ENCODE measurements at regions not wholly inside any gene's neighbourhood (a gene's known extent, or its start where the extent isn't known, plus 50 kb on each side); places are given as distances from the start of the nearest gene placed in this dataset.
"Not testable (repeated sequence)": the region's sequence is repeated elsewhere in the genome, so short reads cannot be mapped to it uniquely, and the experiment has no call there.

DNA sequence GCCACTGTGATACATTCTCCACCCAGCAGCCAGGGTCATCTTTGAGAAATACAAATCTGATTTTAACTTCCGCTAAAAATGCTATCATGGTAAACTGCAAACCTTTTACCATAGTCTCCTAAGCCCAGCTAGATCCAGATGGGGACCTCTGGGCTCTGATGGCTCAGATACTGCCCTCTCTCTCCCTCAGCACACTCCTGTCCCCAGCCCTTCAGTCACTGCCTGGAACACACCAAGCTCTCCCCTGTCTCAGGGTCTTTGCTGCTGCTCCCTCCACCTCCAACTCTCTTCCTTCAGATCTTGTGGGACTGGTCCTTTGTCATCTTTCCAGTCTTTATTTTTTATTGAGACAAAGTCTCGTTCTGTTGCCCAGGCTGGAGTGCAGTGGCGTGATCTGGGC lies 65.1 kb downstream of the SPRY4 start:
- no peak for DNase-seq (ENCODE audit: low spot score)

DNA sequence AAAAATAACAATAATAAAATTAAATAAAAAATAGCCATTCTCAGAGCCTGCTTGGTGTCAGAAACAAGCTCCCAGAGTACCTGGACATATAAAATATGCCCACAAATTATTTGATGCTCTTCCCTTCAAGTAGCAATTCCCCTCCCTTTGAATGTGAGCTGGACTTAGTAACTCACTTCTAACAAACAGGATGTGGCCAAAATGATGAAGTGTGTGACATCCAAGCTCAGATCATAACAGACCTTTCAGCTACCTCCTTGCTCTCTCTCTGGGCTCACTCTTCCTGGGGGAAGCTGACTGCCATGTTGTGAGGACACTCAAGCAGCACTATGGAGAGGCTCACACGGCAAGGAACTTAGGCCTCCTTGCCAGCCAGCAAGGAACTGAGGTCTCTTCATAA lies 69.0 kb downstream of the SPRY4 start:
- DNase-seq (ENCODE audit: low spot score): no peak

DNA sequence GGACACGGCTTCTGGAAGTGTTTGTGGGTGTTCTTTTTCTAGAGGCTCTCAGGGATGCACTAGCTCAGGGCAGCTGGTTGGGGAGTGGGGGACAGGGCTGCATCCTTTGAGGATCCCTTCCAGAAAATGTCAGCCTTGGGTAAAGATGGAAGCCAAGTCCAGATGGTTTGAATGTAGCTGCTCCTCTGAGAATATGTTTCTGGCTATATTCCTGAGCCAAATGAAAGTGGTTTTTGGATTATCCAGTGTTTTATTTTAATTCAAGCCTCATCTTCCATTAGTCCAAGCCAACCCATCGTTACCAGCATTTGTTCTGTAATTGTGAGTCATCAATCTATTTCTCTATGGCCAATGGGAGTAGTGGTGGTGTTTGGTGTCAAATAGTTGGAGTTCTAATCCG lies 70.4 kb downstream of the SPRY4 start:
- DNase-seq (ENCODE audit: low spot score): no peak

DNA sequence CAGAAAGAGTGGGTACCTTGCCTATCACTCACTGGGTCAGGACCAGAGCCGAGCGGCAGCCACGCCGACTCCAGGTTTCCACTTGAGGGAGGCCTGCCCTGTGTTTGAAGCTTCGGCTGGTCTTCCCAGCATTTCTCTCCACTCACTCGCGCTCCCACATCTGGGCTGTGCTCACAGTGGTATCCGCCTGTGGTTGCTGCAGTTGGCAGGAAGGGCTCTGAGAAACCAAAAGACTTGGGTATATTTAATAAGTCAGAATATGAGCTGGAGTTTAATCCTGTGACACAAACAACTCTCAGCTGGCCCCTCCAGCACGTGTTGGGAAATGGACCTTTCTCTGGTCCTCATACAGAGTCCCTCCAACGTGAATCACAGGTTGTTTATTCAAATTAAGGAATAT lies 70.9 kb downstream of the SPRY4 start:
- DNase-seq (ENCODE audit: low spot score): no peak

DNA sequence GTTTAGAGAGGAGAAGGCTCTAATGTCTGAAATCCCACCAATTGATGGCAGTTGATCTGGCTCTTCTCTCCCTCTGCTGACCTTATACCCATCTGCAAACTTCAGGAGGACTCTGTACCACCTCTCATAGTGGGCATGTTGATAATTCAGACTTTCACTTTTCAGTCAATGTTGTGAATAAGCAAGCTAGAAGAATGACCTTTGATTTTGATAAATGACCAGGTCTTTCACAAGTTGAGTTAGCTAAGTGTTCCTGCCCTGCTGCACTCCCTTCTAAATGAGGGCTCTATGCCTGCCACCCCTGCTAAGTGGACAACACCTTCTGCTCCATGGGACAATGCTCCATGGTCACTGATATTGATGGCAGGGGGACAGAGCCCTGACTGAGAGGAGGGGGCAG lies 74.7 kb downstream of the SPRY4 start:
- no peak for DNase-seq (ENCODE audit: low spot score)

DNA sequence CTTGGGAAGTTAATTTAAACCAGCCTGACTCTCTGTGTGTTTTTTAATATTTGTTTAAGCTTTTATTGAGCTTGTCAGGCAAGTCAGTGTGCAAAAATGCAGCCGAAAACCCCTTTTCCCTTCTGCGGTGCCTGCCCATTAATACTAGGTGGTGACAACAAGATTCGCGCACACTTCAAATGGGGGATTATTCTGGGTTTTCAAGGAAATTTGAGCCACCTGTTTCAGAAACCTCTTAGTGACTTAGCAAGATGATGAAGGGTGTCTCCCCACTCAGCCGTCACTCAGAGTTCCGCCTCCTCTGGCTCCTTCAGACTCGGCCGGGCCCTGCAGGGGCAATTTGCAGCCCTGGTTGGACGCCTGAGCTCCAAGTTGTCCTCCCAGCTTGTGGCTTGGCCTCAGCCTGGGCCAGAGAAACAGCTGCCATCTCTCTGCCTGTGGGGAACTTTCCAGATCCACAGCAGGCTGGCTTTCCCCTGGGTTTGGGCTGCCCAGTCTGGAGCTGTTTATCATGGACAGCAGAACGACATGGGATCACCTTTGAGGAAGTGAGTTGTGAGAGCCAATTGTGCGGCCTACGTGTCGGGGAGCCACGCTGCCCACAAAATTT lies 75.9 kb downstream of the SPRY4 start:
- DNase-seq (ENCODE audit: low spot score): no peak

DNA sequence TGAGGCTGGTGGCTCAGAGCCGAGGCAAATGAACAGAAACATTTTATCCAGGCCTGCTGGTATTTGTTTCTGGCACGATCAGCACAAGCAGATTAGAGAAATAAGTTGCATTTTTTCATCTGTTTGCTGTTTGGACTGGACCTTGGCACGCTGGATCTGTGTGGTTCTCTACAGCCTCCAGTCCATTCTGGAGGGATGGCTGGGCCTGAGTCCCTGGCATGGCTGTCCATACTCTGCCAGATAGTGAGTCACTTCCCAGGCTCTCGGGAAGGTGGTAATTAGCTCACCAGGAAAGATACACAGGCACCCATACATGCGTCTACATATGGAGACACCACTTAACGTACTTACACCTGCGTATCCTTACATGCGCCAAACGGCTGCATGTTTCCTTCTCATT lies 78.6 kb downstream of the SPRY4 start:
- DNase-seq (ENCODE audit: low spot score): peak; percentile 81

GRCh38 chr5:142245786-142246185 lies 79.0 kb downstream of the SPRY4 start:
- DNase-seq (ENCODE audit: low spot score): no peak

DNA sequence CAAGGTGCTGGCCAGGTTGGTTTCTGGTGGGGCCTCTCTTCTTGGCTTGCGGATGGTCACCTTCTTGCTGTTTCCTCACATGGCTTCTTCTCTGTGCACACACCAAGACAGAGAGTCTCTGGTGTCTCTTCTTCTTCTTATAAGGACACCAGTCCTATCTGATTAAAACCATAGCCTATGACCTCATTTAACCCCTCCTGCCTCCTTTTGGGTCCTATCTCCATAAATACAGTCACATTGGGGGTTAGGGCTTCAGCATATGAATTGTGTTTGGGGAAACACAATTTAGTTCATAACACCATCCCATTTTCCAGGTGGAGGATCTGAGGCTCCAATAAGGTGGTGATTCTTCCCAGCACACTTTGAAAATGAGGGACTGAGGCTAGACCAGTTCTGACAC lies 80.4 kb downstream of the SPRY4 start:
- no peak for DNase-seq (ENCODE audit: low spot score)

- no peak for DNase-seq (ENCODE audit: low spot score)
Measured at GRCh38 chr5:142242272-142242671, 82.5 kb downstream of the SPRY4 start.

DNA sequence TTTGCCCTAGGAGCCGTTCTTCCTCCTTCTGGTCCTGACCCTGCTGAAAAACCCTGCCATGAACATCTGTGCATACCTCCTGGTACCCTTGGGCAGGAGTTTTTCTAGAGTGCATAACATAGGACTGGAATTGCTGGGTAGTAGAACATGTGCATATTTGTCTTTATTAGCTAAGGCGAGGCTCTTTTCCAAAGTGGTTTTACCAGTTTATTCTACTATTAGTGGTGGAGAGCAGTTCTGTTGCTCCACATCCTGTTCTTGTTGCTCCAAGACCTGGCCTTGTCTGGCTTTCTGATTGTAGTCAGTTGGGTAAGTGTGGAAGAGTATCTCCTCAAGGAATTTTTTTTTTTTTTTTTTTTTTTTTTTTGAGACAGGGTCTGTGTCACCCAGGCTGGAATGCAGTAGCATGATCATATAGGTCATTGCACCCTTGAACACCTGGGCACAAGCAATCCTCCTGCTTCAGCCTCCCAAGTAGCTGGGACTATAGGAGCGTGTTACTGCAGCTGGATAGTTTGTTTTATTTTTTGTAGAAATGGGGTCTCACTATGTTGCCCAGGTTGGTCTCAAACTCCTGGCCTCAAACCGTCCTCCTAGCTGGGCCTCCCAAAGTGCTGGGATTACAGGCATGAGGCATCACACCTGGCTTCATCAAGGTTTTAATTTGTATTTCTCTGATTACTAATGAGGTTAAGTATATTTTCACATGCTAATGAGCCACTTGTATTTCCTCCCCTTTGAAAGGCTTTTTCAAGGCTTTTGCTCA lies 85.2 kb downstream of the SPRY4 start:
- DNase-seq (ENCODE audit: low spot score): no peak

DNA sequence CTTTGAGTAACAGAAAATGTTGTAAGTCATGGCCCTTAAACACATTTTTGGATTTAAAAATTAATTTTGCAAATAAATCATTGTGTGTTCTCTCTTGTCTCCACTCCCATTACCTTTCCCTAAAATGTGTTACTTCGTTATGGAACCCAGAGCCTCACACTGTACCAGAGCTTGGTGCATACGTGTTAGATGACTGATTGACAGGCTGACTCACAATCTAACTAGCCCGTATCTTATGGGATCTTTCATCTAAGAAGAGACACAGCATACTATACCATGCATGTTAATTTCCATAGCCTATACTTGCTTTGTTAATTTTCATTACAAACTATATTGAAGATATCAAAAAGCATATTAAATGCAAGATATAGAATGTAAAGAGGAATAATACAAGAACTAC lies 87.1 kb downstream of the SPRY4 start:
- DNase-seq (ENCODE audit: low spot score): no peak

GRCh38 chr5:142236673-142237290 lies 88.0 kb downstream of the SPRY4 start:
- DNase-seq (ENCODE audit: low spot score): not testable (repeated sequence)

DNA sequence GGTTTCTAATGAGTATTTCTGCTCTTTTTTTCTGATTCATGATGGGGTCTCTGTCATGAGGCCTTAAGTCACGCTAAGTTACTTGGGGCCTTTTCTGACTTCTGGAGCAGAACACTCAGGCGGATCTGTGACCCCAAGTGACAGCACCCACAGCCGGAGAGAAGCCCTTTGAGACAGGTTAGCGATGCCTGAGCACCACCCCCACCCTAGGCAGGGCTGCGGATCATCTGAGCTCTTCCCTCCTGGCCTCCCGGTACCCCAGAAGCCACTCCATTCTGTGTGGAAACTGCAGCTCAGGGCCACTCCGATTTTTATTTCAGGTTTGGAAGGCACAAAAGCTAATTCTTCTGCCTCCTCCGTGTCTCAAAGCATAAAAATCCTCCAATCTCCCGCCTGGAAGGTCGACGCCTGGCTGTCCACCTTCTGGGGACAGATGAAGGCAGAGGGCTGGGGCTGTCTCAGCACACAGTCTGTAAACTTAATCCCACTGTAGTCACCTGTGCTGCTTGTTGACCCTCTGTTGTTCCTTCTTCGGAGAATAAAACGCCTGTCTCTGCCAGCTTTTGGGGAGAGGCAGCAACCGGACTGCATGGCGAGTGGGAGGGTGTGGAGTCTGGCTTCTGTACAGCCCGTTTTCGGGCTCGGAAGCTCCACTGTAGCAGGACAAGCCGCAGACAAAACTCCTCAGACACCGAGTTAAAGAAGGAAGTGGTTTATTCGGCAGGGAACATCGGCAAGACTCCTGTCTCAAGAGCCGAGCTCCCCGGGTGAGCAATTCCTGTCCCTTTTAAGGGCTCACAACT lies 88.8 kb downstream of the SPRY4 start:
- no peak for DNase-seq (ENCODE audit: low spot score)

DNA sequence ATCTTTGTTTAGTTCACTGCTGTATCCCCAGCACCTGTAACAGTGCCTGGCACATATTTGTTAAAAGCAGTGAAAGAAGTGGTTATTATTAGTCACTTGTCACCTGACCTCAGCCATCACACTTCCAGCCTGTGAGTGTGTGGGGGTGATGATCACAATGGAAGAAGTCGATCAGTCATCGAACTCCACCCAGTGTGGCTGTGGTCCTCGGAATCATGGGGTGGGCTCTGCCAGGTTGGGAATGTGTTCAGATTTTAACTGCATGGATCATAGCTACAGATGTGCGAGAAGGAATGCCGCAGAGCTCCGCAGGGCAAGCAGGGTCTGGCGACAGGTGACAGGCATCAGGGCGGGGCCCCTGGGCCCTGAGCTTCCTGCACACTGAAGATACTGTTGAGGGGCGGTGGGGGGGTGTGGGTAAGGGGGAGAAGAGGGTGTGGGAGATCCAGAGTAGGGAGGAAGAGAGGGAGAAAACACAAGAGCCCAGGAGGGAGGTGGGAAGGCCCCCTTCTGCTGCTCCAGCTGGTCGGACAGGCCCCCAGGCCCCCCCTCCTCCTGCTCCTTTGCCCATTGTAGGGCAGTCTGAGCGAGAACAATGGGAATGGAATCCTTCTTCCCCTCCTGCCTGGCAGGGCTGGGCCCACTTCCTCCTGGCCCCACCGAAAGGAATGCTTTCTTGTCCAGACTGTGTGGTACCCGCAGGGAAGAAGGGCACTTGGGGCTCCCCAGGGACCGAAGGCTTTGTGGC lies 89.6 kb downstream of the SPRY4 start:
- DNase-seq (ENCODE audit: low spot score): no peak

DNA sequence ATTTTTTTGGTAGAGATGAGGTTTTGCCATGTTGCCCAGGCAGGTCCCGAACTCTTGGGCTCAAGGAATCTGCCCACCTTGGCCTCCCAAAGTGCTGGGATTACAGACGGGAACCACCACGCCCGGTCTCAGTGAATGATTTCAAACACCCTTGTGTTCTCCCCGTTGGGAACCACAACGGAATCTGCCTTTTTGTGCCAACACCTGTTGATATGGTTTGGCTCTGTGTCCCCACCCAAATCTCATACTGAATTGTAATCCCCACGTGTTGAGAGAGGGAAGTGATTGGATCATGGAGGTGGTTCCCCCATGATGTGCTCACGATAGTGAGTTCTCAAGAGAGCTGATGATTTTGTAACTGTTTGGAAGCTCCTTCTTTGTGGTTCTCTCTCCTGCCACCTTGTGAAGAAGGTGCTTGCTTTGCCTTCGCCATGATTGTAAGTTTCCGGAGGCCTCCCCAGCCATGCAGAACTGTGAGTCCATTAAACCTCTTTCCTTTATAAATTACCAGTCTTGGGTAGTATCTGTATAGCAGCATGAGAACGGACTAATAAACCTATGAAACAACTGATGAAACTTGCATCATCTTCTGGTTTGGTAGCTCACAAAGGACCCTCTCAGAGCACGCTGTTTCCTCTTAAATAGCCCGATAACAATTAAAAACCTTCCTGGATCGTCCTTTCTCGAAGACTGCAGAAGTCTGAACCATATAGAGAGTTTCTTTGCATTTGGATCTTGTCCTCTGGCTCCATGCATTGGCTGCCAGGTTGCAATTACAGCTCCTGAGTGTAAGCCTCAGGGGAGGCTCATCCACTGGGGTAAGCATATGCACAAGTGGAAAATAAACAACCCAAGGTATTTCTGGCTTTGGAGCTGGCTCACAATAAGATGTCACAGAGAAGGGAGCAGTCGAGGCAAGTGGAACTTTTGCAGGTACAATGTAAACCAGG lies 91.5 kb downstream of the SPRY4 start:
- no peak for DNase-seq (ENCODE audit: low spot score)

DNA sequence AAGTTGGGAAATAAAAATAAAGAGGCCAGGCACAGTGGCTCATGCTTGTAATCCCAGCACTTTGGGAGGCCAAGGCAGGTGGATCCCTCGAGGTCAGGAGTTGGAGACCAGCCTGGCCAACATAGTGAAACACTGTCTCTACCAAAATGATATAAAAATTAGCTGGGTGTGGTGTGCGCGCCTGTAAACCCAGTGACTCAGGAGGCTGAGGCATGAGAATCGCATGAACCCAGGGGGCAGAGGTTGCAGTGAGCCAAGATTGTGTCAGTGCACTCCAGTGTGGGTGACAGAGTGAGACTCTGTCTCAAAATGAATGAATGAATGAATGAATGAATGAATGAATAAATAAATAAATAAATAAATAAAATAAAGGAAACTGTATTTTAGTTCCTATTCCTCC lies 93.9 kb downstream of the SPRY4 start:
- not testable (repeated sequence) for DNase-seq (ENCODE audit: low spot score)

- DNase-seq (ENCODE audit: low spot score): no peak
Measured at GRCh38 chr5:142225141-142225540, 99.7 kb downstream of the SPRY4 start.

GRCh38 chr5:142222866-142223558 lies 101.8 kb downstream of the SPRY4 start:
- DNase-seq (ENCODE audit: low spot score): no peak

All from umbilical cord (tissue), 1 donor.